ENCODE measurements at regions not wholly inside any gene's neighbourhood (a gene's known extent, or its start where the extent isn't known, plus 50 kb on each side); places are given as distances from the start of the nearest gene placed in this dataset.
A peak's percentile ranks its signal among the peaks of the same experiment; 100 is the strongest.

DNA sequence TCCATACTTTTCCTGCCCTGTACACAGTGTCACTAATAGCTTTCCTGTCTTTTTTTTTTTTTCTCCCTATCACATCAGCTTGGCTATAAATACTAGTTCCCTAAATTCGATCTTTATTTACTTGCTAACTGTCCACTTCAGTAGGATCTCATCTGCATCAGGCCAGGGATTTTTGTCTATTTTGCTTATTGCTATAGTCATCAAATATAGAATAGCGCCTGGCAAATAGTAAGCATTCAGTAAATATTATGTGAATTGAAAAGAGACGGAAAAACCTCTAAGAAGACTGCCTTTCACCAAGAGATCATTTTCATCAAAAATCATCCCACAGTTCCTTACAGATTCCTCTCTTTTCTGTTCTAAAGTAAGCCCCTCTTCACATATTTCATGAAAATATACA, 429.1 kb downstream of the FLRT2 start:
- Histone ChIP-seq H3K27me3 (no peaks in the 10 kb centered on the region), H4K20me1 (ENCODE audit: low read depth) (no peaks in the 10 kb centered on the region), H3K79me2 (ENCODE audit: low read depth) (no peaks in the 10 kb centered on the region), H3K4me2 (no peak overlapping the region), H3K4me1 (no peaks in the 10 kb centered on the region), H3K36me3 (no peaks in the 10 kb centered on the region), H3K27ac (no peak overlapping the region), H3F3A (ENCODE audit: low read depth) (no peaks in the 10 kb centered on the region), H3K9ac (no peak overlapping the region), H3K9me3 (ENCODE audit: low read depth) (no peaks in the 10 kb centered on the region), H3K4me3 (no peak overlapping the region), H2AFZ (replicated peaks) (no peak overlapping the region)
- H3K27me3 Mint-ChIP-seq (ENCODE audit: insufficient read depth, low read depth), result no peaks in the 10 kb centered on the region
- no peaks in the 10 kb centered on the region for H3K9me3 Mint-ChIP-seq
- no peaks in the 10 kb centered on the region for H3K36me3 Mint-ChIP-seq
- H3K4me3 Mint-ChIP-seq, result no peak overlapping the region
- no peak overlapping the region for H3K27ac Mint-ChIP-seq
- no peaks in the 10 kb centered on the region for H3K4me1 Mint-ChIP-seq
- TF ChIP-seq, protein P1, sequence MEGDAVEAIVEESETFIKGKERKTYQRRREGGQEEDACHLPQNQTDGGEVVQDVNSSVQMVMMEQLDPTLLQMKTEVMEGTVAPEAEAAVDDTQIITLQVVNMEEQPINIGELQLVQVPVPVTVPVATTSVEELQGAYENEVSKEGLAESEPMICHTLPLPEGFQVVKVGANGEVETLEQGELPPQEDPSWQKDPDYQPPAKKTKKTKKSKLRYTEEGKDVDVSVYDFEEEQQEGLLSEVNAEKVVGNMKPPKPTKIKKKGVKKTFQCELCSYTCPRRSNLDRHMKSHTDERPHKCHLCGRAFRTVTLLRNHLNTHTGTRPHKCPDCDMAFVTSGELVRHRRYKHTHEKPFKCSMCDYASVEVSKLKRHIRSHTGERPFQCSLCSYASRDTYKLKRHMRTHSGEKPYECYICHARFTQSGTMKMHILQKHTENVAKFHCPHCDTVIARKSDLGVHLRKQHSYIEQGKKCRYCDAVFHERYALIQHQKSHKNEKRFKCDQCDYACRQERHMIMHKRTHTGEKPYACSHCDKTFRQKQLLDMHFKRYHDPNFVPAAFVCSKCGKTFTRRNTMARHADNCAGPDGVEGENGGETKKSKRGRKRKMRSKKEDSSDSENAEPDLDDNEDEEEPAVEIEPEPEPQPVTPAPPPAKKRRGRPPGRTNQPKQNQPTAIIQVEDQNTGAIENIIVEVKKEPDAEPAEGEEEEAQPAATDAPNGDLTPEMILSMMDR (IDR thresholded peaks at IDR 0.05), result no peak
- TF ChIP-seq EZH2phosphoT487 (IDR thresholded peaks at IDR 0.05) (no peak), EZH2 (IDR thresholded peaks at IDR 0.05) (no peak)
- DNase-seq (ENCODE audit: low spot score), result no peak

DNA sequence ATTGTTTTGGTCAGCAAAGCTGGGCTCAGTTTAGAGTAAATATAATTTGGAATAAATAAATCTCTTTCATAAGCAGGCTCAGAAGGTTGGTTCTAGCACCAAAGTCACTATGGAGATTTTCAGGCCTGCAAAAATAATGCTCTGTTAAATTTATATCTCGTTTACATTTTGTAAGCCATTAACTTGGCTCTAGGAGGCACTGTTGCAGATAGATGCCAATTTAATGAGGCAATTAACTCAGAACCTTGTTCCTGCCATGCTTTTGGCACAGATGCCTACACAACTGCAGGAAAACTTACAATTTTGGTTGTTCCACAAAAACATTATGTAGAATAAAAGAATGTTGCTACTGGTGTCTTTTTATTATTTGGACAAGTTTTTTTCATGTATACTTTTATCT, 428.1 kb downstream of the FLRT2 start:
- Histone ChIP-seq H2AFZ (replicated peaks) (no peak overlapping the region), H3K4me2 (no peak overlapping the region), H3K27me3 (no peaks in the 10 kb centered on the region), H3K4me1 (no peaks in the 10 kb centered on the region), H3K27ac (no peak overlapping the region), H3K9ac (no peak overlapping the region), H4K20me1 (ENCODE audit: low read depth) (no peaks in the 10 kb centered on the region), H3F3A (ENCODE audit: low read depth) (no peaks in the 10 kb centered on the region), H3K36me3 (no peaks in the 10 kb centered on the region), H3K79me2 (ENCODE audit: low read depth) (no peaks in the 10 kb centered on the region), H3K9me3 (ENCODE audit: low read depth) (no peaks in the 10 kb centered on the region), H3K4me3 (no peak overlapping the region)
- no peaks in the 10 kb centered on the region for H3K4me1 Mint-ChIP-seq
- no peaks in the 10 kb centered on the region for H3K9me3 Mint-ChIP-seq
- no peak for TF ChIP-seq EZH2 (IDR thresholded peaks at IDR 0.05)
- TF ChIP-seq, protein P1 (IDR thresholded peaks at IDR 0.05), result peak; percentile 30
- no peak for DNase-seq (ENCODE audit: low spot score)
- no peak overlapping the region for H3K27ac Mint-ChIP-seq
- H3K36me3 Mint-ChIP-seq, result no peaks in the 10 kb centered on the region
- no peak overlapping the region for H3K4me3 Mint-ChIP-seq
- H3K27me3 Mint-ChIP-seq (ENCODE audit: insufficient read depth, low read depth), result no peaks in the 10 kb centered on the region

DNA sequence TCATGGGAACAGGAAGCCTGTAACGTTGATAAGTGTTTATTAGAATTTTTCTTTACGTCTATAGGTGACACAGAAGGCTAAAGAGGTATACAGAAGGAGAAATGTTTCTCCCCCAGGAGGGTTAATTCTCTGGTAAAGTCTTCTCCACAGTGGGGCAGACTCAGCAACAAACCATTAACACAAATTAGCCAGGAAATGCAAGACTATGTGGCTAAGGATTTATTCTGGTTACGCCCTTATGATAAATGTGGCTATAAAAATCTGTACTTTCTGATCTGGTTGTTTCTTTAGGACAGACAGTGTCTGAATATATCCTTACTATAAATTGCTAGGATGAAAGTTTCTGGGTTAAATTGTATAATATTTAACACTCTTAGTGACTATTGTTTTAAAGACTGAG, 423.3 kb downstream of the FLRT2 start:
- Histone ChIP-seq H3K4me2 (no peak overlapping the region), H3K36me3 (no peaks in the 10 kb centered on the region), H3K4me3 (no peak overlapping the region), H3K27ac (no peak overlapping the region), H3K9ac (no peak overlapping the region), H3K4me1 (no peaks in the 10 kb centered on the region), H4K20me1 (ENCODE audit: low read depth) (no peaks in the 10 kb centered on the region), H3K9me3 (ENCODE audit: low read depth) (no peaks in the 10 kb centered on the region), H3K79me2 (ENCODE audit: low read depth) (no peaks in the 10 kb centered on the region), H3F3A (ENCODE audit: low read depth) (no peaks in the 10 kb centered on the region), H2AFZ (replicated peaks) (no peak overlapping the region), H3K27me3 (no peaks in the 10 kb centered on the region)
- H3K27ac Mint-ChIP-seq, result no peak overlapping the region
- no peak overlapping the region for H3K4me3 Mint-ChIP-seq
- H3K27me3 Mint-ChIP-seq (ENCODE audit: insufficient read depth, low read depth), result peaks cover 2% of the 10 kb centered on the region
- TF ChIP-seq EZH2 (IDR thresholded peaks at IDR 0.05) (no peak), EZH2phosphoT487 (IDR thresholded peaks at IDR 0.05) (no peak)
- TF ChIP-seq, protein P1 (IDR thresholded peaks at IDR 0.05), result no peak
- no peaks in the 10 kb centered on the region for H3K4me1 Mint-ChIP-seq
- H3K9me3 Mint-ChIP-seq, result no peaks in the 10 kb centered on the region
- no peaks in the 10 kb centered on the region for H3K36me3 Mint-ChIP-seq
- DNase-seq (ENCODE audit: low spot score), result no peak

DNA sequence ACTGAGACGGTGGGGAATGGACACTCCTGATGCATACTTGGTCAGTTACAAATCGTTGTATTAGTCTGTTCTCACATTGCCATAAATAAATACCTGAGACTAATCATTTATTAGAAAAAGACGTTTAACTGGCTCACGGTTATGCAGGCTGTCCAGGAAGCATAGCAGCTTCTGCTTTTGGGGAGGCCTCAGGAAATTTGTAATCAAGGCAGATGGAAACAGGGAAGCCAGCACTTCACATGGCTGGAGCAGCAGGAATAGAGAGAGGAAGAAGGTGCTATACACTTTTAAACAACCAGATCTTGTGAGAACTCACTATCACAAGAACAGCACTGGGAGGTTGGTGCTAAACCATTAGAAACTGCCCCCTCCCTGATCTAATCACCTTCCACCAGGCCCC, 418.2 kb downstream of the FLRT2 start:
- H3K27ac Mint-ChIP-seq, result no peak overlapping the region
- peaks cover 2% of the 10 kb centered on the region for H3K27me3 Mint-ChIP-seq (ENCODE audit: insufficient read depth, low read depth)
- TF ChIP-seq, protein P1 (IDR thresholded peaks at IDR 0.05), result no peak
- TF ChIP-seq EZH2 (IDR thresholded peaks at IDR 0.05) (no peak), EZH2phosphoT487 (IDR thresholded peaks at IDR 0.05) (no peak)
- Histone ChIP-seq H3K4me1 (peaks cover 6% of the 10 kb centered on the region), H3K27me3 (no peaks in the 10 kb centered on the region), H3K4me3 (no peak overlapping the region), H3K9me3 (ENCODE audit: low read depth) (no peaks in the 10 kb centered on the region), H3F3A (ENCODE audit: low read depth) (no peaks in the 10 kb centered on the region), H3K79me2 (ENCODE audit: low read depth) (no peaks in the 10 kb centered on the region), H4K20me1 (ENCODE audit: low read depth) (no peaks in the 10 kb centered on the region), H2AFZ (replicated peaks) (peak overlapping the region; percentile 54), H3K27ac (no peak overlapping the region), H3K9ac (no peak overlapping the region), H3K4me2 (no peak overlapping the region), H3K36me3 (no peaks in the 10 kb centered on the region)
- no peak for DNase-seq (ENCODE audit: low spot score)
- no peaks in the 10 kb centered on the region for H3K36me3 Mint-ChIP-seq
- peaks cover 5% of the 10 kb centered on the region for H3K4me1 Mint-ChIP-seq
- H3K9me3 Mint-ChIP-seq, result no peaks in the 10 kb centered on the region
- H3K4me3 Mint-ChIP-seq, result no peak overlapping the region

All from neural progenitor cell (in vitro differentiated cells).